Keratinocyte (primary cell): ENCODE measurements at regions not wholly inside any gene's neighbourhood (a gene's known extent, or its start where the extent isn't known, plus 50 kb on each side); places are given as distances from the start of the nearest gene placed in this dataset.

Experiments used
- DNase-seq: peaks from one replicate; pipeline ENCODE4 v3.0.0-alpha.2; 2011; ENCODE audit warnings: low read depth, missing footprints, low spot score
- FAIRE-seq: peaks from 2 replicates; lab custom pipeline; 2011; peaks lifted over from hg19 to GRCh38; lab: Jason Lieb, UNC
- H2AFZ ChIP-seq: 2 replicates; pipeline ENCODE4 v1.6.0; 2012; ENCODE audit warnings: low read length, control low read depth, inconsistent platforms; ENCODE audit not compliant: control insufficient read depth
- H3K27ac ChIP-seq: 2 replicates; pipeline ENCODE4 v1.5.1; 2011; ENCODE audit warnings: low read length; ENCODE audit not compliant: control insufficient read depth, insufficient read depth
- H3K27me3 ChIP-seq: 3 replicates; pipeline ENCODE4 v1.6.0; 2011; ENCODE audit warnings: low read length; ENCODE audit not compliant: control insufficient read depth, insufficient read depth; ENCODE audit errors: extremely low read depth
- H3K36me3 ChIP-seq, 2 experiments: 2 replicates in 1 of 2; 3 replicates in 1 of 2; pipeline ENCODE4 v1.5.1; 2011; ENCODE audit warnings: low read length in 2 of 2, mild to moderate bottlenecking in 1 of 2; ENCODE audit not compliant: control insufficient read depth in 2 of 2, insufficient read depth in 2 of 2; ENCODE audit errors: extremely low read depth in 1 of 2
- H3K4me1 ChIP-seq: 3 replicates; pipeline ENCODE4 v1.5.1; 2011; ENCODE audit warnings: low read length; ENCODE audit not compliant: control insufficient read depth, insufficient read depth; ENCODE audit errors: extremely low read depth
- H3K4me2 ChIP-seq: 3 replicates; pipeline ENCODE4 v1.6.0; 2011; ENCODE audit warnings: low read depth, low read length; ENCODE audit not compliant: control insufficient read depth, insufficient read depth; ENCODE audit errors: extremely low read depth
- H3K4me3 ChIP-seq, 3 experiments: fragments of 200-600 bp in 1 of 3; sonication (generic) in 1 of 3; 2 replicates in 2 of 3; 3 replicates in 1 of 3; pipeline ENCODE4 v1.5.1; 2011 to 2016; ENCODE audit warnings: low read length in 3 of 3, mild to moderate bottlenecking in 3 of 3, control low read depth in 2 of 3, inconsistent platforms in 1 of 3, low read depth in 1 of 3, mixed read lengths in 1 of 3, mixed run types in 1 of 3, moderate library complexity in 1 of 3; ENCODE audit not compliant: control insufficient read depth in 2 of 3, insufficient read depth in 2 of 3; ENCODE audit errors: extremely low read depth in 1 of 3
- H3K79me2 ChIP-seq: 2 replicates; pipeline ENCODE4 v1.6.0; 2012; ENCODE audit warnings: low read length; ENCODE audit not compliant: control insufficient read depth, insufficient read depth
- H3K9ac ChIP-seq: 3 replicates; pipeline ENCODE4 v1.6.0; 2011; ENCODE audit warnings: low read length; ENCODE audit not compliant: control insufficient read depth, insufficient read depth; ENCODE audit errors: extremely low read depth
- H3K9me1 ChIP-seq: 3 replicates; pipeline ENCODE4 v1.6.0; 2011; ENCODE audit warnings: low read length; ENCODE audit not compliant: control insufficient read depth, insufficient read depth; ENCODE audit errors: extremely low read depth
- H3K9me3 ChIP-seq: 2 replicates; pipeline ENCODE4 v1.5.1; 2012; ENCODE audit warnings: low read depth, low read length; ENCODE audit not compliant: control insufficient read depth
- H4K20me1 ChIP-seq: 3 replicates; pipeline ENCODE4 v1.6.0; 2011; ENCODE audit warnings: low read length; ENCODE audit not compliant: control insufficient read depth, insufficient read depth; ENCODE audit errors: extremely low read depth
- CTCF ChIP-seq, 3 experiments: IDR thresholded peaks in 1 of 3; conservative IDR thresholded peaks in 1 of 3; optimal IDR thresholded peaks in 1 of 3; 2 replicates in 2 of 3; 3 replicates in 1 of 3; pipeline versions ENCODE3 to v1.5.1; 2011; ENCODE audit warnings: low read length in 3 of 3, mild to moderate bottlenecking in 3 of 3, moderate library complexity in 2 of 3, control low read depth in 1 of 3, inconsistent platforms in 1 of 3; ENCODE audit not compliant: insufficient read depth in 2 of 3; ENCODE audit errors: extremely low read depth in 1 of 3
- EZH2 ChIP-seq: IDR thresholded peaks from one replicate; pipeline ENCODE4 v1.6.1; 2012; ENCODE audit warnings: inconsistent platforms, mild to moderate bottlenecking, low read length, moderate library complexity
- dilution Hi-C: fragments of 300-500 bp; cut with MboI; formaldehyde crosslinking; loops from one replicate; pipeline ENCODE4 v1.7.0; 2020; ENCODE audit warnings: low sequenced_read_pairs; ENCODE audit not compliant: extremely low pct_ligation_motif_present

DNA sequence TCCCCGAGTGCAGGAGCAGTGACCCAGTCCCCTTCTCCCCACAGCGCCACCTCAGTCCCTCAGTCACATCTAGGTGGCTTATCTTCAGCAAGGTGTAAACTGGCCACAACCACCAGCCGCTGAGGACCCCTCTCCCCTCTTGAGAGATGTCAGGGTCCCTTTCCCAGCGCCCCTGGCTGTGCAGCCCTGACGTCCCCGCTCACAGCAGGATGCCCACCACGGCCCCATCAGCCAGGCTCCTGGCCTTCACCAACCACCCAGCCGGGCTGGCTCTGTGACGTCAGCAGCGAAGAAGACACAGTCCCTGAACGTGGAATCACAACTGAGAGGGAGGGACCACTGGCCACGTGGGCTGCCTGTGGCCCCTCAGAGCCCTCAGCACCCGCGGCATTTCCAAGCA is 249.4 kb downstream of the NPHP4 start:
- no peaks in the 10 kb centered on the region for H3K9me1 ChIP-seq
- peaks cover 4% of the 10 kb centered on the region for H3K4me1 ChIP-seq
- no peak overlapping the region for H3K9ac ChIP-seq
- no peaks in the 10 kb centered on the region for H4K20me1 ChIP-seq
- no peak overlapping the region for H3K27ac ChIP-seq
- H2AFZ ChIP-seq = no peak overlapping the region
- FAIRE-seq (no peak), DNase-seq (no peak)
- H3K4me3 ChIP-seq = no peak overlapping the region
- H3K79me2 ChIP-seq = no peaks in the 10 kb centered on the region
- dilution Hi-C loops = no loop called here
- H3K27me3 ChIP-seq = peaks cover 11% of the 10 kb centered on the region
- H3K4me2 ChIP-seq = no peak overlapping the region
- TF ChIP-seq EZH2 (no peak), CTCF (optimal IDR thresholded peaks at IDR 0.05 in 1 of 3, IDR thresholded peaks at IDR 0.05 in 1 of 3, conservative IDR thresholded peaks at IDR 0.05 in 1 of 3; ENCODE audit: extremely low read depth in 1 of 3, insufficient read depth in 2 of 3, low read length in 3 of 3) (no peak)
- H3K36me3 ChIP-seq = no peaks in the 10 kb centered on the region
- no peaks in the 10 kb centered on the region for H3K9me3 ChIP-seq

DNA sequence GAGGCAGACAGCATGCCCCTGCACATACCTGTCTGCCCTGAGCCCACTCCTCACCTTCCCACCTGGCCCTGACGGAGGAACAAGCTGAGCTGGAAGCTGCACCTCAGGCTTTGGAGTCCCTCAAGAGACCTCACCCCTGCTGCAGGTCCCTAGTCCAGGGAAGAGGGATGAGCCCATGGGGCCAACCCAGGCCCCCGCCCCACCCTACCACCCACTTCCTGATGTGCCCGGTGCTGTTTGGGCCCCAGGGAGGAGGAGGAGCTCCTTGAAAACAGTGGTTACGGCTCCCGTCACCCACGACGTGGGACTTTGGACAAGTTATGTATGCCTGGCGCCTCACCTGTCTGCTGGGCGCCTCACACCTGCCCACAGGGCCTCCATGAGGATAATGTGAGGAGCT is 250.2 kb downstream of the NPHP4 start:
- H3K4me1 ChIP-seq = peaks cover 4% of the 10 kb centered on the region
- no peaks in the 10 kb centered on the region for H4K20me1 ChIP-seq
- no peaks in the 10 kb centered on the region for H3K9me1 ChIP-seq
- dilution Hi-C loops = no loop called here
- FAIRE-seq = no peak
- peaks cover 9% of the 10 kb centered on the region for H3K27me3 ChIP-seq
- H2AFZ ChIP-seq = no peak overlapping the region
- no peaks in the 10 kb centered on the region for H3K9me3 ChIP-seq
- no peak overlapping the region for H3K9ac ChIP-seq
- no peak overlapping the region for H3K4me3 ChIP-seq
- no peak overlapping the region for H3K27ac ChIP-seq
- H3K79me2 ChIP-seq = no peaks in the 10 kb centered on the region
- no peaks in the 10 kb centered on the region for H3K36me3 ChIP-seq
- TF ChIP-seq CTCF (optimal IDR thresholded peaks at IDR 0.05 in 1 of 3, IDR thresholded peaks at IDR 0.05 in 1 of 3, conservative IDR thresholded peaks at IDR 0.05 in 1 of 3; ENCODE audit: extremely low read depth in 1 of 3, insufficient read depth in 2 of 3, low read length in 3 of 3) = no peak
- TF ChIP-seq EZH2 = no peak
- no peak for DNase-seq
- H3K4me2 ChIP-seq = no peak overlapping the region
